A549 (cell line): ENCODE measurements at regions not wholly inside any gene's neighbourhood (a gene's known extent, or its start where the extent isn't known, plus 50 kb on each side); places are given as distances from the start of the nearest gene placed in this dataset.

Experiments used
- ATAC-seq, 2 experiments: fragments of 200-7000 bp in 1 of 2; fragments of >200 bp in 1 of 2; cut with Nextera tagmentation in 1 of 2; cut with Tn5 transposase in 1 of 2; 3 replicates each; pipeline versions ENCODE4 v1.8.0 to v1.9.1; 2018 to 2020; ENCODE audit warnings: mild to moderate bottlenecking in 1 of 2, moderate library complexity in 1 of 2
- CTCF ChIA-PET: fragments of 300-600 bp; sonication (Branson Sonifier 250); formaldehyde crosslinking; extraction: SDS; loops from one replicate; lab custom pipeline; 2021; ENCODE audit warnings: antibody characterized with exemption, inconsistent platforms; lab: Yijun Ruan, JAX
- POLR2A ChIA-PET: fragments of 350-600 bp; formaldehyde crosslinking; extraction: SDS; loops from one replicate; lab custom pipeline; 2021; ENCODE audit warnings: antibody characterized with exemption, inconsistent platforms; lab: Yijun Ruan, JAX
- DNase-seq, 2 experiments: peaks; one replicate each; pipeline versions ENCODE4 v3.0.0 to v3.0.0-alpha.2; 2011 to 2016; ENCODE audit warnings: low read depth in 1 of 2, low spot score in 1 of 2
- FAIRE-seq: peaks from 2 replicates; lab custom pipeline; 2011; peaks lifted over from hg19 to GRCh38; lab: Jason Lieb, UNC
- H3K27ac ChIP-seq, 2 experiments: fragments of >200 bp; sonication (Bioruptor Twin); formaldehyde crosslinking; 3 replicates each; pipeline ENCODE4 v1.5.1; 2016 to 2017
- H3K4me1 ChIP-seq: fragments of >200 bp; sonication (Bioruptor Twin); formaldehyde crosslinking; 3 replicates; pipeline ENCODE4 v1.6.1; 2016
- H3K4me2 ChIP-seq: fragments of >200 bp; sonication (Bioruptor Twin); formaldehyde crosslinking; 3 replicates; pipeline ENCODE4 v1.6.1; 2016
- H3K4me3 ChIP-seq: fragments of >200 bp; sonication (Bioruptor Twin); formaldehyde crosslinking; 3 replicates; pipeline ENCODE4 v1.5.1; 2016
- H3K9me3 ChIP-seq: fragments of >200 bp; sonication (Bioruptor Twin); formaldehyde crosslinking; 3 replicates; pipeline ENCODE4 v1.6.1; 2016
- BCL3 ChIP-seq: fragments of >200 bp; sonication (Bioruptor Twin); formaldehyde crosslinking; IDR thresholded peaks from 3 replicates; pipeline ENCODE4 v1.6.1; 2016
- CEBPB ChIP-seq, 2 experiments: fragments of >200 bp in 1 of 2; sonication (Bioruptor Twin) in 1 of 2; formaldehyde crosslinking in 1 of 2; IDR thresholded peaks; 2 replicates each; pipeline ENCODE4 v1.6.1; 2012 to 2016
- CHD2 ChIP-seq: fragments of 150-350 bp; IDR thresholded peaks from 2 replicates; pipeline ENCODE4 v1.6.1; 2014; ENCODE audit warnings: low read length; ENCODE audit not compliant: partially characterized antibody
- EHF ChIP-seq: fragments of 250-450 bp; sonication (Bioruptor Pico); IDR thresholded peaks from 2 replicates; pipeline ENCODE4 v1.5.0; 2020; ENCODE audit warnings: mild to moderate bottlenecking
- ELK1 ChIP-seq: fragments of 150-350 bp; IDR thresholded peaks from 2 replicates; pipeline ENCODE4 v1.6.1; 2014; ENCODE audit warnings: low read depth, mild to moderate bottlenecking, low read length
- FOSB ChIP-seq: fragments of 250-450 bp; sonication (Bioruptor Pico); IDR thresholded peaks from 2 replicates; pipeline ENCODE4 v1.5.0; 2020; ENCODE audit warnings: mild to moderate bottlenecking, moderate library complexity
- GATA3 ChIP-seq: IDR thresholded peaks from 2 replicates; pipeline ENCODE4 v1.6.1; 2012; ENCODE audit warnings: borderline replicate concordance
- HMGXB4 ChIP-seq: fragments of 250-450 bp; sonication (Bioruptor Pico); IDR thresholded peaks from 2 replicates; pipeline ENCODE4 v1.5.0; 2021; ENCODE audit warnings: mild to moderate bottlenecking, moderate library complexity, borderline replicate concordance
- HOXA7 ChIP-seq: fragments of 250-450 bp; sonication (Bioruptor Pico); IDR thresholded peaks from 2 replicates; pipeline ENCODE4 v1.5.0; 2020; ENCODE audit warnings: mild to moderate bottlenecking, moderate library complexity
- HOXB13 ChIP-seq: fragments of 250-450 bp; sonication (Bioruptor Pico); IDR thresholded peaks from 2 replicates; pipeline ENCODE4 v1.5.0; 2020; ENCODE audit warnings: low read depth, mild to moderate bottlenecking, moderate library complexity
- JUN ChIP-seq, 2 experiments: fragments of >200 bp; sonication (Bioruptor Twin); formaldehyde crosslinking; IDR thresholded peaks; 2 replicates in 1 of 2; 3 replicates in 1 of 2; pipeline ENCODE4 v1.6.1; 2016 to 2017
- JUNB ChIP-seq: fragments of >200 bp; sonication (Bioruptor Twin); formaldehyde crosslinking; IDR thresholded peaks from 2 replicates; pipeline ENCODE4 v1.6.1; 2016
- MYC ChIP-seq: IDR thresholded peaks from 2 replicates; pipeline ENCODE4 v1.6.1; 2012; ENCODE audit warnings: mild to moderate bottlenecking, inconsistent platforms, low read length, improper control_type of control experiment, borderline replicate concordance
- NFE2L2 ChIP-seq: fragments of 150-350 bp; conservative IDR thresholded peaks from 2 replicates; pipeline ENCODE4 v1.6.1; 2014; ENCODE audit warnings: low read length
- NPAS2 ChIP-seq: fragments of 250-450 bp; sonication (Bioruptor Pico); IDR thresholded peaks from 2 replicates; pipeline ENCODE4 v1.8.0; 2022; ENCODE audit warnings: mild to moderate bottlenecking, moderate library complexity, borderline replicate concordance
- POLR2A ChIP-seq: IDR thresholded peaks from 2 replicates; pipeline ENCODE4 v1.6.1; 2012; ENCODE audit warnings: mild to moderate bottlenecking, low read length
- RAD21 ChIP-seq, 2 experiments: fragments of >200 bp in 1 of 2; sonication (Bioruptor Twin) in 1 of 2; formaldehyde crosslinking in 1 of 2; IDR thresholded peaks in 1 of 2; conservative IDR thresholded peaks in 1 of 2; 2 replicates in 1 of 2; 3 replicates in 1 of 2; pipeline ENCODE4 v1.6.1; 2012 to 2018; ENCODE audit warnings: inconsistent platforms in 1 of 2
- RARB ChIP-seq: fragments of 250-450 bp; sonication (Bioruptor Pico); IDR thresholded peaks from 2 replicates; pipeline ENCODE4 v1.8.0; 2021; ENCODE audit warnings: mild to moderate bottlenecking, moderate library complexity
- REST ChIP-seq: fragments of 200-600 bp; sonication (generic); IDR thresholded peaks from 2 replicates; pipeline ENCODE4 v1.6.1; 2016; ENCODE audit warnings: antibody characterized with exemption, mild to moderate bottlenecking, moderate library complexity
- SMC3 ChIP-seq: fragments of >200 bp; sonication (Bioruptor Twin); formaldehyde crosslinking; IDR thresholded peaks from 3 replicates; pipeline ENCODE4 v1.6.1; 2018; ENCODE audit warnings: inconsistent platforms
- SREBF2 ChIP-seq: fragments of 450-650 bp; IDR thresholded peaks from 2 replicates; pipeline ENCODE4 v1.6.1; 2014; ENCODE audit warnings: mild to moderate bottlenecking, moderate library complexity
- TFCP2L1 ChIP-seq: fragments of 250-450 bp; sonication (Bioruptor Pico); IDR thresholded peaks from 2 replicates; pipeline ENCODE4 v1.5.0; 2021; ENCODE audit warnings: mild to moderate bottlenecking
- WGBS: methylation state at CpG from one replicate; pipeline ENCODE4 v1.1.6; 2017; ENCODE audit errors: missing lambda C conversion rate; 5-methylcytosine and 5-hydroxymethylcytosine counted together
- TF ChIP-seq, protein P1 (sequence below): fragments of 450-650 bp; IDR thresholded peaks from 2 replicates; pipeline ENCODE4 v1.6.1; 2014; ENCODE audit warnings: antibody characterized with exemption
- TF ChIP-seq, protein P2 (sequence below): IDR thresholded peaks from 2 replicates; pipeline ENCODE4 v1.6.1; 2012

- no peak for ATAC-seq
- Histone ChIP-seq H3K9me3 (no peaks in the 10 kb centered on the region), H3K4me2 (no peak overlapping the region)
- TF ChIP-seq, protein P1, sequence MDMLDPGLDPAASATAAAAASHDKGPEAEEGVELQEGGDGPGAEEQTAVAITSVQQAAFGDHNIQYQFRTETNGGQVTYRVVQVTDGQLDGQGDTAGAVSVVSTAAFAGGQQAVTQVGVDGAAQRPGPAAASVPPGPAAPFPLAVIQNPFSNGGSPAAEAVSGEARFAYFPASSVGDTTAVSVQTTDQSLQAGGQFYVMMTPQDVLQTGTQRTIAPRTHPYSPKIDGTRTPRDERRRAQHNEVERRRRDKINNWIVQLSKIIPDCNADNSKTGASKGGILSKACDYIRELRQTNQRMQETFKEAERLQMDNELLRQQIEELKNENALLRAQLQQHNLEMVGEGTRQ: no peak
- TF ChIP-seq RARB (CRISPR knock-in tag) (no peak), REST (no peak), NPAS2 (CRISPR knock-in tag) (no peak), TFCP2L1 (CRISPR knock-in tag) (no peak), FOSB (CRISPR knock-in tag) (no peak), GATA3 (no peak)
- TF ChIP-seq, protein P2, sequence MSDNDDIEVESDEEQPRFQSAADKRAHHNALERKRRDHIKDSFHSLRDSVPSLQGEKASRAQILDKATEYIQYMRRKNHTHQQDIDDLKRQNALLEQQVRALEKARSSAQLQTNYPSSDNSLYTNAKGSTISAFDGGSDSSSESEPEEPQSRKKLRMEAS: no peak
- TF ChIP-seq, all 56 proteins: peak for 0
- Histone ChIP-seq H3K27ac (no peak overlapping the region), H3K4me1 (peaks cover 12% of the 10 kb centered on the region; the same call in 2 of the 3 replicates), H3K4me3 (no peak overlapping the region)
- 90% methylated on average over 5 of the region's 5 CpGs for WGBS
- DNase-seq (no peak), FAIRE-seq (no peak)
- CTCF ChIA-PET: no interaction called here
- POLR2A ChIA-PET: no interaction called here
Observed at GRCh38 chr4:86446996-86447395, 87.1 kb upstream of the MAPK10 start.

DNA sequence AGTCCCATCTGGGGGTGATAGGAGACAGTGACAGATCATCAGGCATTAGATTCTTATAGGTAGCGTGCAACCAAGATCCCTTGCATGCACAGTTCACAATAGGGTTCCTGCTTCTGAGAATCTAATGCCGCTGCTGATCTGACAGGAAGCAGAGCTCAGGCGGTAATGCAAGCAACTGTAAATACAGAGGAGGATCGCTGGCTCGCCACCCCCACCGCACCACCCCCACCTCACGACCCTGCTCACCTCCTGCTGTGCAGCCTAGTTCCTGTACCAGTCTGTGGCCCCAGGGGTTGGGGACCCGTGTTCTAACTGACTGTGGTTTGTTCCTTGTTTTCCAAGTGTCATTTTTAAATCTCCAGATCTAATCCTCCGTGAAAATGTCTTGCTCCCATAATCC is 89.0 kb upstream of the MAPK10 start:
- H3K9me3 ChIP-seq: no peaks in the 10 kb centered on the region
- no peak overlapping the region for H3K4me3 ChIP-seq
- WGBS: 91% methylated on average over 7 of the region's 9 CpGs
- H3K4me1 ChIP-seq: peaks cover 7% of the 10 kb centered on the region; the same call in 2 of the 3 replicates
- POLR2A ChIA-PET: no interaction called here
- no peak for ATAC-seq
- DNase-seq: no peak
- no peak overlapping the region for H3K4me2 ChIP-seq
- H3K27ac ChIP-seq: no peak overlapping the region
- CTCF ChIA-PET: no interaction called here
- FAIRE-seq: no peak
- no peak for TF ChIP-seq CEBPB (IDR thresholded peaks at IDR 0.05)
- TF ChIP-seq JUN (IDR thresholded peaks at IDR 0.05): no peak
- no peak for TF ChIP-seq RARB (CRISPR knock-in tag)
- no peak for TF ChIP-seq POLR2A
- no peak for TF ChIP-seq FOSB (CRISPR knock-in tag)
- TF ChIP-seq SREBF2: no peak
- no peak for TF ChIP-seq HMGXB4 (CRISPR knock-in tag)
- TF ChIP-seq JUNB: no peak
- no peak for TF ChIP-seq NPAS2 (CRISPR knock-in tag)
- TF ChIP-seq EHF (CRISPR knock-in tag): no peak
- TF ChIP-seq HOXB13 (CRISPR knock-in tag): no peak
- no peak for TF ChIP-seq SMC3
- no peak for TF ChIP-seq MYC
- TF ChIP-seq BCL3: no peak
- no peak for TF ChIP-seq RAD21 (conservative IDR thresholded peaks at IDR 0.05 in 1 of 2, IDR thresholded peaks at IDR 0.05 in 1 of 2)
- no peak for TF ChIP-seq HOXA7
- TF ChIP-seq GATA3: no peak
- TF ChIP-seq NFE2L2: no peak
- no peak for TF ChIP-seq CHD2
- TF ChIP-seq ELK1: no peak
- TF ChIP-seq, all 56 proteins: peak for 0
